ENCODE measurements at regions not wholly inside any gene's neighbourhood (a gene's known extent, or its start where the extent isn't known, plus 50 kb on each side); places are given as distances from the start of the nearest gene placed in this dataset.

- no peak overlapping the region for H3K27ac Mint-ChIP-seq
- H3K9me3 Mint-ChIP-seq: peaks cover 9 to 35% (median 20%) of the 10 kb centered on the region in 5 donors
- Histone ChIP-seq H3K9me3 (ENCODE audit: low read length) (no peaks in the 10 kb centered on the region), H3K27ac (ENCODE audit: low read depth, low read length) (no peak overlapping the region), H3K4me3 (ENCODE audit: low read length) (no peak overlapping the region), H3K4me1 (ENCODE audit: insufficient read depth, low read length) (no peaks in the 10 kb centered on the region), H3K36me3 (ENCODE audit: insufficient read depth, low read length) (no peaks in the 10 kb centered on the region), H3K27me3 (ENCODE audit: insufficient read depth, low read length, poor library complexity, severe bottlenecking) (no peaks in the 10 kb centered on the region)
- no peak for DNase-seq
- H3K27me3 Mint-ChIP-seq: no peaks in the 10 kb centered on the region
- POLR2A ChIA-PET: no interaction called here
- no peak overlapping the region for H3K4me3 Mint-ChIP-seq
- H3K4me1 Mint-ChIP-seq: no peaks in the 10 kb centered on the region
- CTCF ChIA-PET: no interaction called here
- H3K36me3 Mint-ChIP-seq: no peaks in the 10 kb centered on the region
These were observed 156.6 kb downstream of the SYT10 start for GRCh38 chr12:33283054-33283453.

DNA sequence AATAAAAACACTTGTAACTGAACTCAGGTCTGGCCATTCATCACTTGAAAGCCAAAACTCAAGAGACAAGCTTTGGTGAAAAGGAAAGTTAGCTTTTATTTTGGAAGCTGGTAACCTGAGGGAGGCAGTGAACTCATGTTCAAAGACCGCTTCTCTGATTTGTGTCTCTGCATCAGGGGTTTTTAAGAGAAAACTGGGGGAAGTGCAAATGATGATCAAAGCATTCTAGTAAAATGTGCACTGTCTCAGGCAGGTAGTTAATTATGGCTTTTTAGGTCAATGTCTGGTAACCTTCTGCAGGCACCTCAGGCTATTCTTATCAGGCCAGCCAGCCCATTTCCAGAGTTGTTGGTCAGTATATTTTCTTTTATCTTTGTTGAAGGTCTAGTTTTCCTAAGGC, 162.2 kb downstream of the SYT10 start:
- peaks cover 14 to 39% (median 36%) of the 10 kb centered on the region in 5 donors for H3K9me3 Mint-ChIP-seq
- H3K27me3 Mint-ChIP-seq: no peaks in the 10 kb centered on the region
- Histone ChIP-seq H3K27me3 (ENCODE audit: insufficient read depth, low read length, poor library complexity, severe bottlenecking) (no peaks in the 10 kb centered on the region), H3K27ac (ENCODE audit: low read depth, low read length) (no peak overlapping the region), H3K36me3 (ENCODE audit: insufficient read depth, low read length) (no peaks in the 10 kb centered on the region), H3K4me3 (ENCODE audit: low read length) (no peak overlapping the region), H3K4me1 (ENCODE audit: insufficient read depth, low read length) (no peaks in the 10 kb centered on the region), H3K9me3 (ENCODE audit: low read length) (no peaks in the 10 kb centered on the region)
- H3K4me3 Mint-ChIP-seq: no peak overlapping the region
- no peak overlapping the region for H3K27ac Mint-ChIP-seq
- ChIA-PET POLR2A (no interaction called here), CTCF (no interaction called here)
- no peaks in the 10 kb centered on the region for H3K4me1 Mint-ChIP-seq
- no peaks in the 10 kb centered on the region for H3K36me3 Mint-ChIP-seq
- DNase-seq: no peak

DNA sequence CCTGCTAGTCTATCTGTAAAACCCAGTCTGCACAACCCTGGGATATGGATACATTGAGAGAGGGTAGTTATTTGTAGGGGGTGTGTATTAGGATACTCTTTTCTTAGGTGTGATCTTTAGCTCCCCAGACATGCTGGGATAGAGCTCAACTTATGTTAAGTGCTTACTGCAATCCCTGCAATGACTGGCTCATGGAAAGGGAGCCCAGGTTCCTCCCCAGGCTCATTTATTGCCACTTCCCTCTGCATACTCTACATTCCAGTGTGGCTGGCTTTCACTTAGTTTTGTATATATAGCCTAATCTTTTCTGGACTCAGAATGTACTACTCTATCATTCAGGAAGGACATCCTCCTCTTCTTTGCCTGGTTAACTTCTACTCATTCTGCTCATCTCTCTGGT, 172.0 kb downstream of the SYT10 start:
- H3K27ac ChIP-seq (ENCODE audit: low read depth, low read length): no peak overlapping the region
- Mint-ChIP-seq H3K27me3 (no peaks in the 10 kb centered on the region), H3K4me3 (no peak overlapping the region), H3K36me3 (no peaks in the 10 kb centered on the region), H3K27ac (no peak overlapping the region), H3K9me3 (peaks cover 0 to 4% (median 3%) of the 10 kb centered on the region in 5 donors), H3K4me1 (no peaks in the 10 kb centered on the region)
- CTCF ChIA-PET: no interaction called here
- no peak for DNase-seq
- POLR2A ChIA-PET: no interaction called here
- H3K4me3 ChIP-seq (ENCODE audit: low read length): no peak overlapping the region
- no peaks in the 10 kb centered on the region for H3K27me3 ChIP-seq (ENCODE audit: insufficient read depth, low read length, poor library complexity, severe bottlenecking)
- H3K36me3 ChIP-seq (ENCODE audit: insufficient read depth, low read length): no peaks in the 10 kb centered on the region
- H3K4me1 ChIP-seq (ENCODE audit: insufficient read depth, low read length): no peaks in the 10 kb centered on the region
- H3K9me3 ChIP-seq (ENCODE audit: low read length): no peaks in the 10 kb centered on the region

DNA sequence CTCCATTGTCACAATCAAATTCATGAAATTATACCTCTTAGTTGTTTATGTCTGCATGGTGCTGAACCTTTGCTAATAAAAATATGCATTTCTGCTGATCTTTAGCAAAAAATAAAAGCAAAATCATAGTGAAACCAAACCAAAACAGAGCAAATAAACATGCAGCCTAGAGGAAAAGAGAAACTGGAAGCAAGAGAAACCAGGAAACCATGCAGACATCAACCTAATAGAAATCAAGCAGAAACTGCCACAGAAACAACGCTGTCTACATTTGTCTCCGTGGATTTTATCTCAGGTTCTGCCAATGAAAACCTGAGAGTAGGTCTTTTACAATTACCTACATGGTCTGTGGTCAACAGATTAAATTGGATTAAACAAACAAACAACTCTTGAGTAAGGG, 173.7 kb downstream of the SYT10 start:
- Mint-ChIP-seq H3K27ac (no peak overlapping the region), H3K27me3 (no peaks in the 10 kb centered on the region), H3K4me1 (no peaks in the 10 kb centered on the region), H3K4me3 (no peak overlapping the region), H3K9me3 (peaks cover 0 to 5% (median 1%) of the 10 kb centered on the region in 5 donors), H3K36me3 (no peaks in the 10 kb centered on the region)
- Histone ChIP-seq H3K4me1 (ENCODE audit: insufficient read depth, low read length) (no peaks in the 10 kb centered on the region), H3K36me3 (ENCODE audit: insufficient read depth, low read length) (no peaks in the 10 kb centered on the region), H3K9me3 (ENCODE audit: low read length) (no peaks in the 10 kb centered on the region), H3K27me3 (ENCODE audit: insufficient read depth, low read length, poor library complexity, severe bottlenecking) (no peaks in the 10 kb centered on the region), H3K4me3 (ENCODE audit: low read length) (no peak overlapping the region), H3K27ac (ENCODE audit: low read depth, low read length) (no peak overlapping the region)
- ChIA-PET CTCF (no interaction called here), POLR2A (no interaction called here)
- DNase-seq: no peak

GRCh38 chr12:33265033-33265731, 174.4 kb downstream of the SYT10 start:
- no peaks in the 10 kb centered on the region for H3K4me1 Mint-ChIP-seq
- Histone ChIP-seq H3K4me3 (ENCODE audit: low read length) (no peak overlapping the region), H3K27me3 (ENCODE audit: insufficient read depth, low read length, poor library complexity, severe bottlenecking) (no peaks in the 10 kb centered on the region), H3K9me3 (ENCODE audit: low read length) (no peaks in the 10 kb centered on the region), H3K36me3 (ENCODE audit: insufficient read depth, low read length) (no peaks in the 10 kb centered on the region), H3K27ac (ENCODE audit: low read depth, low read length) (no peak overlapping the region), H3K4me1 (ENCODE audit: insufficient read depth, low read length) (no peaks in the 10 kb centered on the region)
- ChIA-PET CTCF (no interaction called here), POLR2A (no interaction called here)
- peaks cover 0 to 5% (median 1%) of the 10 kb centered on the region in 5 donors for H3K9me3 Mint-ChIP-seq
- H3K27ac Mint-ChIP-seq: no peak overlapping the region
- no peak overlapping the region for H3K4me3 Mint-ChIP-seq
- no peaks in the 10 kb centered on the region for H3K36me3 Mint-ChIP-seq
- no peaks in the 10 kb centered on the region for H3K27me3 Mint-ChIP-seq
- DNase-seq: no peak

GRCh38 chr12:33253178-33253577, 186.4 kb downstream of the SYT10 start:
- Histone ChIP-seq H3K36me3 (ENCODE audit: insufficient read depth, low read length) (no peaks in the 10 kb centered on the region), H3K4me3 (ENCODE audit: low read length) (no peak overlapping the region), H3K27me3 (ENCODE audit: insufficient read depth, low read length, poor library complexity, severe bottlenecking) (no peaks in the 10 kb centered on the region), H3K27ac (ENCODE audit: low read depth, low read length) (no peak overlapping the region), H3K4me1 (ENCODE audit: insufficient read depth, low read length) (no peaks in the 10 kb centered on the region), H3K9me3 (ENCODE audit: low read length) (no peaks in the 10 kb centered on the region)
- Mint-ChIP-seq H3K27me3 (no peaks in the 10 kb centered on the region), H3K36me3 (peaks cover 0 to 2% (median 0%) of the 10 kb centered on the region in 3 donors), H3K9me3 (no peaks in the 10 kb centered on the region), H3K4me3 (no peak overlapping the region), H3K4me1 (no peaks in the 10 kb centered on the region), H3K27ac (no peak overlapping the region)
- CTCF ChIA-PET: no interaction called here
- no peak for DNase-seq
- POLR2A ChIA-PET: no interaction called here

DNA sequence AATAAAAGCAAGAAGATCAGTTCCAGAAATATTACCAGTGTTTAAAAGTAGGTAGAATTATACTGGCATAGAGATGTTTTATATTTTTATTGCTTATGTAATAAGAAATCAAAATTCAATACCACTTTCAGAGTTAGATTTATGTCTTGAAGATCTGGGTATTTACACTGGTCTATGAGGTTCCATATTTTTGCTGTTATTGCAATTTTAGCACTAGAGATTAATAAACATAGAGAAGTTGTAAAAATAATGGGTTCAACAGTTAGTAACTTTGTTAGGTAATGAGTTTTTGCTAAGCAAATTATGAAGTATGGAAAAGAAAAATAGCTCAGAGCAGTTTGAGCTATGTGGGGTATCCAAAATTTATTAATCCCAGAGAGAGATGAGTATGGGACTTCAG, 188.1 kb downstream of the SYT10 start:
- H3K27me3 Mint-ChIP-seq: no peaks in the 10 kb centered on the region
- no peak for DNase-seq
- no peak overlapping the region for H3K27ac Mint-ChIP-seq
- H3K9me3 ChIP-seq (ENCODE audit: low read length): no peaks in the 10 kb centered on the region
- H3K27ac ChIP-seq (ENCODE audit: low read depth, low read length): no peak overlapping the region
- no peaks in the 10 kb centered on the region for H3K36me3 Mint-ChIP-seq
- H3K4me1 Mint-ChIP-seq: no peaks in the 10 kb centered on the region
- H3K4me3 Mint-ChIP-seq: no peak overlapping the region
- peaks cover 0 to 2% (median 0%) of the 10 kb centered on the region in 5 donors for H3K9me3 Mint-ChIP-seq
- no peaks in the 10 kb centered on the region for H3K4me1 ChIP-seq (ENCODE audit: insufficient read depth, low read length)
- no peak overlapping the region for H3K4me3 ChIP-seq (ENCODE audit: low read length)
- H3K36me3 ChIP-seq (ENCODE audit: insufficient read depth, low read length): no peaks in the 10 kb centered on the region
- no peaks in the 10 kb centered on the region for H3K27me3 ChIP-seq (ENCODE audit: insufficient read depth, low read length, poor library complexity, severe bottlenecking)
- CTCF ChIA-PET: interaction anchor here (0.6 kb wide), 1 partner anchor 1848 kb away, joined by 4 read pairs; no protein-coding TSS in a partner anchor
- POLR2A ChIA-PET: no interaction called here

DNA sequence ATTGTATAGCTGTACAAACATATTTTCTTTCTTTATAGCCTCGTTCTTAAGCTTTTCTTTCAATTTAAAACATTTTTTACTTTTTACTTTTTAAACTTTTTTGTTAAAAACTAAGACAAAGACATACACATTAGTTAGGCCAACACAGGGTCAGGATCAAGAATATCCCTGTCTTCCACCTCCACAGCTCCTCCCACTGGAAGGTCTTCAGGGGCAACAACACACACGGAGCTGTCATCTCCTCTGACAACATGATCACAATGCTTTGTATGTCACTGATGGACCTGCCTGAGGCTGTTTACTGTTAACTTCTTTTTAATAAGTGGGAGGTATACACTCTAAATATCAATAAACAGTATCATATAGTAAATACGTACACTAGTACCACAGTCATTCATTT, 191.3 kb downstream of the SYT10 start:
- no peak overlapping the region for H3K4me3 Mint-ChIP-seq
- peaks cover 0 to 5% (median 2%) of the 10 kb centered on the region in 5 donors for H3K9me3 Mint-ChIP-seq
- Histone ChIP-seq H3K36me3 (ENCODE audit: insufficient read depth, low read length) (no peaks in the 10 kb centered on the region), H3K4me3 (ENCODE audit: low read length) (no peak overlapping the region), H3K4me1 (ENCODE audit: insufficient read depth, low read length) (no peaks in the 10 kb centered on the region), H3K27me3 (ENCODE audit: insufficient read depth, low read length, poor library complexity, severe bottlenecking) (no peaks in the 10 kb centered on the region), H3K27ac (ENCODE audit: low read depth, low read length) (no peak overlapping the region), H3K9me3 (ENCODE audit: low read length) (no peaks in the 10 kb centered on the region)
- no peak overlapping the region for H3K27ac Mint-ChIP-seq
- CTCF ChIA-PET: no interaction called here
- H3K27me3 Mint-ChIP-seq: no peaks in the 10 kb centered on the region
- DNase-seq: no peak
- POLR2A ChIA-PET: no interaction called here
- H3K36me3 Mint-ChIP-seq: no peaks in the 10 kb centered on the region
- no peaks in the 10 kb centered on the region for H3K4me1 Mint-ChIP-seq

- H3K9me3 ChIP-seq (ENCODE audit: low read length): no peaks in the 10 kb centered on the region
These were observed 192.0 kb downstream of the SYT10 start for GRCh38 chr12:33247625-33248024.

More at GRCh38 chr12:33247625-33248024, 192.0 kb downstream of the SYT10 start:
- H3K4me3 ChIP-seq (ENCODE audit: low read length): no peak overlapping the region
- Mint-ChIP-seq H3K9me3 (peaks cover 0 to 5% (median 2%) of the 10 kb centered on the region in 5 donors), H3K36me3 (no peaks in the 10 kb centered on the region), H3K4me3 (no peak overlapping the region), H3K27ac (no peak overlapping the region), H3K4me1 (no peaks in the 10 kb centered on the region), H3K27me3 (no peaks in the 10 kb centered on the region)
- ChIA-PET POLR2A (no interaction called here), CTCF (no interaction called here)
- no peaks in the 10 kb centered on the region for H3K27me3 ChIP-seq (ENCODE audit: insufficient read depth, low read length, poor library complexity, severe bottlenecking)
- DNase-seq: no peak
- H3K4me1 ChIP-seq (ENCODE audit: insufficient read depth, low read length): no peaks in the 10 kb centered on the region
- no peak overlapping the region for H3K27ac ChIP-seq (ENCODE audit: low read depth, low read length)
- no peaks in the 10 kb centered on the region for H3K36me3 ChIP-seq (ENCODE audit: insufficient read depth, low read length)

All from CD8-positive, alpha-beta memory T cell (primary cell).